A549 (cell line): ENCODE measurements at regions not wholly inside any gene's neighbourhood (a gene's known extent, or its start where the extent isn't known, plus 50 kb on each side); places are given as distances from the start of the nearest gene placed in this dataset.

ENCODE experiments used
- ATAC-seq, 2 experiments: fragments of 200-7000 bp in 1 of 2; fragments of >200 bp in 1 of 2; cut with Nextera tagmentation in 1 of 2; cut with Tn5 transposase in 1 of 2; 3 replicates each; pipeline versions ENCODE4 v1.8.0 to v1.9.1; 2018 to 2020; ENCODE audit warnings: mild to moderate bottlenecking in 1 of 2, moderate library complexity in 1 of 2
- CTCF ChIA-PET: fragments of 300-600 bp; sonication (Branson Sonifier 250); formaldehyde crosslinking; extraction: SDS; loops from one replicate; lab custom pipeline; 2021; ENCODE audit warnings: antibody characterized with exemption, inconsistent platforms; lab: Yijun Ruan, JAX
- POLR2A ChIA-PET: fragments of 350-600 bp; formaldehyde crosslinking; extraction: SDS; loops from one replicate; lab custom pipeline; 2021; ENCODE audit warnings: antibody characterized with exemption, inconsistent platforms; lab: Yijun Ruan, JAX
- DNase-seq, 2 experiments: peaks; one replicate each; pipeline versions ENCODE4 v3.0.0 to v3.0.0-alpha.2; 2011 to 2016; ENCODE audit warnings: low read depth in 1 of 2, low spot score in 1 of 2
- FAIRE-seq: peaks from 2 replicates; lab custom pipeline; 2011; peaks lifted over from hg19 to GRCh38; lab: Jason Lieb, UNC
- H3K27ac ChIP-seq, 2 experiments: fragments of >200 bp; sonication (Bioruptor Twin); formaldehyde crosslinking; 3 replicates each; pipeline ENCODE4 v1.5.1; 2016 to 2017
- H3K4me1 ChIP-seq: fragments of >200 bp; sonication (Bioruptor Twin); formaldehyde crosslinking; 3 replicates; pipeline ENCODE4 v1.6.1; 2016
- H3K4me2 ChIP-seq: fragments of >200 bp; sonication (Bioruptor Twin); formaldehyde crosslinking; 3 replicates; pipeline ENCODE4 v1.6.1; 2016
- H3K4me3 ChIP-seq: fragments of >200 bp; sonication (Bioruptor Twin); formaldehyde crosslinking; 3 replicates; pipeline ENCODE4 v1.5.1; 2016
- H3K9me3 ChIP-seq: fragments of >200 bp; sonication (Bioruptor Twin); formaldehyde crosslinking; 3 replicates; pipeline ENCODE4 v1.6.1; 2016
- BHLHE40 ChIP-seq: IDR thresholded peaks from 2 replicates; pipeline ENCODE4 v1.6.1; 2012; ENCODE audit warnings: low read depth, low read length, inconsistent platforms
- CBX2 ChIP-seq: fragments of 200-600 bp; sonication (generic); IDR thresholded peaks from 2 replicates; pipeline ENCODE4 v1.6.1; 2016; ENCODE audit warnings: low read depth, mild to moderate bottlenecking, borderline replicate concordance
- CBX8 ChIP-seq: fragments of 200-600 bp; sonication (generic); IDR thresholded peaks from 2 replicates; pipeline ENCODE4 v1.6.1; 2016
- CEBPB ChIP-seq, 2 experiments: fragments of >200 bp in 1 of 2; sonication (Bioruptor Twin) in 1 of 2; formaldehyde crosslinking in 1 of 2; IDR thresholded peaks; 2 replicates each; pipeline ENCODE4 v1.6.1; 2012 to 2016
- EHF ChIP-seq: fragments of 250-450 bp; sonication (Bioruptor Pico); IDR thresholded peaks from 2 replicates; pipeline ENCODE4 v1.5.0; 2020; ENCODE audit warnings: mild to moderate bottlenecking
- FOSB ChIP-seq: fragments of 250-450 bp; sonication (Bioruptor Pico); IDR thresholded peaks from 2 replicates; pipeline ENCODE4 v1.5.0; 2020; ENCODE audit warnings: mild to moderate bottlenecking, moderate library complexity
- FOSL2 ChIP-seq, 2 experiments: fragments of 450-650 bp in 1 of 2; fragments of >200 bp in 1 of 2; sonication (Bioruptor Twin) in 1 of 2; formaldehyde crosslinking; IDR thresholded peaks; 2 replicates each; pipeline versions ENCODE4 v1.5.0 to v1.6.1; 2016 to 2020; ENCODE audit warnings: mild to moderate bottlenecking in 1 of 2, moderate library complexity in 1 of 2
- HOXB13 ChIP-seq: fragments of 250-450 bp; sonication (Bioruptor Pico); IDR thresholded peaks from 2 replicates; pipeline ENCODE4 v1.5.0; 2020; ENCODE audit warnings: low read depth, mild to moderate bottlenecking, moderate library complexity
- JUN ChIP-seq, 2 experiments: fragments of >200 bp; sonication (Bioruptor Twin); formaldehyde crosslinking; IDR thresholded peaks; 2 replicates in 1 of 2; 3 replicates in 1 of 2; pipeline ENCODE4 v1.6.1; 2016 to 2017
- JUNB ChIP-seq: fragments of >200 bp; sonication (Bioruptor Twin); formaldehyde crosslinking; IDR thresholded peaks from 2 replicates; pipeline ENCODE4 v1.6.1; 2016
- MAFK ChIP-seq: fragments of 450-650 bp; IDR thresholded peaks from 2 replicates; pipeline ENCODE4 v1.6.1; 2014; ENCODE audit not compliant: partially characterized antibody
- MAZ ChIP-seq: fragments of 150-350 bp; IDR thresholded peaks from 2 replicates; pipeline ENCODE4 v1.6.1; 2014; ENCODE audit warnings: antibody characterized with exemption, low read depth, low read length, borderline replicate concordance
- MYC ChIP-seq: IDR thresholded peaks from 2 replicates; pipeline ENCODE4 v1.6.1; 2012; ENCODE audit warnings: mild to moderate bottlenecking, inconsistent platforms, low read length, improper control_type of control experiment, borderline replicate concordance
- NFE2L2 ChIP-seq: fragments of 150-350 bp; conservative IDR thresholded peaks from 2 replicates; pipeline ENCODE4 v1.6.1; 2014; ENCODE audit warnings: low read length
- PHF8 ChIP-seq: fragments of 200-600 bp; sonication (generic); IDR thresholded peaks from 2 replicates; pipeline ENCODE4 v1.6.1; 2016; ENCODE audit warnings: low read depth, mild to moderate bottlenecking, antibody characterized with exemption, moderate library complexity, borderline replicate concordance
- POLR2AphosphoS2 ChIP-seq: conservative IDR thresholded peaks from 2 replicates; pipeline ENCODE4 v1.6.1; 2012; ENCODE audit warnings: low read length, improper control_type of control experiment, inconsistent platforms
- SMC3 ChIP-seq: fragments of >200 bp; sonication (Bioruptor Twin); formaldehyde crosslinking; IDR thresholded peaks from 3 replicates; pipeline ENCODE4 v1.6.1; 2018; ENCODE audit warnings: inconsistent platforms
- SREBF2 ChIP-seq: fragments of 450-650 bp; IDR thresholded peaks from 2 replicates; pipeline ENCODE4 v1.6.1; 2014; ENCODE audit warnings: mild to moderate bottlenecking, moderate library complexity
- ZSCAN20 ChIP-seq: fragments of 250-450 bp; sonication (Bioruptor Pico); IDR thresholded peaks from 2 replicates; pipeline ENCODE4 v1.8.0; 2022; ENCODE audit warnings: mild to moderate bottlenecking, moderate library complexity
- WGBS: methylation state at CpG from one replicate; pipeline ENCODE4 v1.1.6; 2017; ENCODE audit errors: missing lambda C conversion rate; 5-methylcytosine and 5-hydroxymethylcytosine counted together
- TF ChIP-seq, protein P1 (sequence below): IDR thresholded peaks from 2 replicates; pipeline ENCODE4 v1.6.1; 2012; ENCODE audit warnings: low read depth, borderline replicate concordance
- TF ChIP-seq, protein P2 (sequence below): fragments of 450-650 bp; IDR thresholded peaks from 2 replicates; pipeline ENCODE4 v1.6.1; 2014; ENCODE audit warnings: antibody characterized with exemption
- TF ChIP-seq, protein P3 (sequence below): fragments of 250-450 bp; sonication (Bioruptor Pico); IDR thresholded peaks from 2 replicates; pipeline ENCODE4 v1.5.0; 2020; ENCODE audit warnings: low read depth, mild to moderate bottlenecking, moderate library complexity
- TF ChIP-seq, protein P4 (sequence below): fragments of >200 bp; sonication (Bioruptor Twin); formaldehyde crosslinking; IDR thresholded peaks from 2 replicates; pipeline ENCODE4 v1.6.1; 2016

DNA sequence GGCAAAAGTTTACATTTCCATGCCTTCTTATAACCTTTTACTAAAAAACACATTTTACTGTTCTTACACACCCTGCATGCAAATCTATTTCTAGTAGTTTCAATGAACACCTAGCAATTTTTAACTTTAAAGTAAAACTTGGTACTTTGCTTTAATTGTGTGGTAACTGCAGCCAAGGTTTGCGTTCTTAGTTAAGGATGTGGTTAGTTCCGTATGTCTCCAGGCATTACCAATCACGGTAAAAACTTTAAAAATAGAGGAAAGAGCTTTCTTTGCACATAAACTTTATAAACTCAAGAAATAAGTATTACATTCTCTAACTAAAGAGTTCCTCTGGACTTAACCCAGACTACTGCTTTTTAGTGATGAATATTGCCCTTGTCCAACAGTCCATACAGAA, 795.2 kb downstream of the SLC16A7 start:
- DNase-seq (no peak), FAIRE-seq (no peak)
- 63% methylated on average over 3 of the region's 3 CpGs for WGBS

DNA sequence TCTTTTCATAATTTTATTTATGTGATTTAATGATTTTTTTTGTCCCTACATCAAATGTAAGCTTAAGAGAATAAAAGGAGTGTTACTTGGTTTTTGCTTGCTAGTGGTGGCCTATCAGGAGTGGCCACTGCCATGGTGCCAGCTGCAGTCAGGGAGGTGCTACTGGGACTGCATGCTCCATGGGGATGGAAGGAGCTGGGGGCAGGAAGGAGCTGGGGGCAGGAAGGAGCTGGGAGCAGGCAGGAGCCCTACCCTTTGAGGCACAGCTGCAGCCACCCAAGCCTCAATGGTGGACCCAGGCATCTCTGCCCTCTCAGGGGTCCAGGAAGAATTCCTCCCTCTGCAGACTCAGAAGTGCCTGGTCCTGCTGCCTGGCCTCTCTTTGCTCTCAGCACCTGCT, 796.0 kb downstream of the SLC16A7 start:
- no peak overlapping the region for H3K27ac ChIP-seq
- ChIA-PET CTCF (no interaction called here), POLR2A (no interaction called here)
- H3K4me3 ChIP-seq = no peak overlapping the region
- no peaks in the 10 kb centered on the region for H3K4me1 ChIP-seq
- DNase-seq (no peak), FAIRE-seq (no peak), ATAC-seq (no peak)
- no peak for TF ChIP-seq SREBF2
- TF ChIP-seq, protein P1, sequence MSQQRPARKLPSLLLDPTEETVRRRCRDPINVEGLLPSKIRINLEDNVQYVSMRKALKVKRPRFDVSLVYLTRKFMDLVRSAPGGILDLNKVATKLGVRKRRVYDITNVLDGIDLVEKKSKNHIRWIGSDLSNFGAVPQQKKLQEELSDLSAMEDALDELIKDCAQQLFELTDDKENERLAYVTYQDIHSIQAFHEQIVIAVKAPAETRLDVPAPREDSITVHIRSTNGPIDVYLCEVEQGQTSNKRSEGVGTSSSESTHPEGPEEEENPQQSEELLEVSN = no peak
- H3K4me2 ChIP-seq = no peak overlapping the region
- no peaks in the 10 kb centered on the region for H3K9me3 ChIP-seq

More for the DNA sequence above, 795.2 kb downstream of the SLC16A7 start:
- no peak for TF ChIP-seq MAZ
- no peak for TF ChIP-seq SMC3
- no peak for TF ChIP-seq EHF (CRISPR knock-in tag)
- no peak for TF ChIP-seq BHLHE40
- no peak for TF ChIP-seq MYC
- TF ChIP-seq, protein P2, sequence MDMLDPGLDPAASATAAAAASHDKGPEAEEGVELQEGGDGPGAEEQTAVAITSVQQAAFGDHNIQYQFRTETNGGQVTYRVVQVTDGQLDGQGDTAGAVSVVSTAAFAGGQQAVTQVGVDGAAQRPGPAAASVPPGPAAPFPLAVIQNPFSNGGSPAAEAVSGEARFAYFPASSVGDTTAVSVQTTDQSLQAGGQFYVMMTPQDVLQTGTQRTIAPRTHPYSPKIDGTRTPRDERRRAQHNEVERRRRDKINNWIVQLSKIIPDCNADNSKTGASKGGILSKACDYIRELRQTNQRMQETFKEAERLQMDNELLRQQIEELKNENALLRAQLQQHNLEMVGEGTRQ = no peak
- no peak for TF ChIP-seq CEBPB (IDR thresholded peaks at IDR 0.05)
- TF ChIP-seq CBX2 = no peak
- TF ChIP-seq MAFK = no peak
- ChIA-PET POLR2A (no interaction called here), CTCF (no interaction called here)
- Histone ChIP-seq H3K9me3 (no peaks in the 10 kb centered on the region), H3K4me1 (no peaks in the 10 kb centered on the region), H3K4me3 (no peak overlapping the region), H3K4me2 (no peak overlapping the region), H3K27ac (no peak overlapping the region)
- no peak for ATAC-seq

DNA sequence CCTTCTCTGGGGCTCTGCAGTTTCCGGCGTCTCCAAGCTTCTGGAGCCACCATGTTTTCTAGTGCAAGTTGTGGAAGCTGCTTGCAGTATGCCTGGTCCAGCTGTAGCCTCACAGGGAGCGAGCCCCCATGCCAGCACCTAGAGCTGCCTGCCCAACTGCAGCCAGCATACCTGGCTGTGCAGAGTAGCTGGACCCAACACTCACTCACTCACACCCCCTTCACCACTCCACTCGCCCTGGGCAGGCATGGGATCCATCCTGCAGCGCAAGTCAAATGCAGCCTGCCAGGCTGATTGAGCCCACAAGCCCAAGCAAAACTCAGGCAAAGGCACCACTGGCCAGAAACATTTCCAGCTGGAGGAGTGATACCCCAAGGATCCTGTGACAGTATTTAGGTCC, 797.3 kb downstream of the SLC16A7 start:
- DNase-seq (no peak), ATAC-seq (no peak), FAIRE-seq (no peak)
- POLR2A ChIA-PET = no interaction called here
- Histone ChIP-seq H3K4me3 (no peak overlapping the region), H3K9me3 (no peaks in the 10 kb centered on the region), H3K4me2 (no peak overlapping the region), H3K27ac (no peak overlapping the region), H3K4me1 (no peaks in the 10 kb centered on the region)
- CTCF ChIA-PET = no interaction called here
- WGBS = 74% methylated on average over 4 of the region's 5 CpGs
- no peak for TF ChIP-seq SREBF2
- TF ChIP-seq, all 56 proteins: peak for 0

DNA sequence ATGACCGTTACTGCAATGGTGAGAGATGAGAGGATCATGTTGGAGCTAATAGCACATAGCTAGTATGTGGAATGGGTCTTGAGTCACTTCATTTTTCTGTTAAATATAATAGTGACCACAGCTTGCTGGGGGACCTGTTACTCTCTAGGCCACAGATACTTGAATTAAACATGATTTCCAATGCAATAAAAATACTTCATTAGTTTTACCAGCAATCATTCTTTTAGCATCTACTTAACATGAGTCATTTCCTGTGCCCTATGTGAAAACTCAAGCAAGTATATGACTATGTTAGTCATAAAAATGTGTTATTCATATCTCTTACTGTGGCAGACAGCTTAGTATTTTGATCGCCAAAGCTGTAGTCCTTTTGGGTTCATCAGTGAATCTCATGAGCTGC, 798.8 kb downstream of the SLC16A7 start:
- ChIA-PET CTCF (no interaction called here), POLR2A (no interaction called here)
- Histone ChIP-seq H3K27ac (no peak overlapping the region), H3K9me3 (no peaks in the 10 kb centered on the region), H3K4me1 (no peaks in the 10 kb centered on the region), H3K4me2 (no peak overlapping the region), H3K4me3 (no peak overlapping the region)
- WGBS = 34% methylated on average over 2 of the region's 2 CpGs
- no peak for TF ChIP-seq CBX8
- FAIRE-seq = no peak
- DNase-seq = no peak
- ATAC-seq = no peak

DNA sequence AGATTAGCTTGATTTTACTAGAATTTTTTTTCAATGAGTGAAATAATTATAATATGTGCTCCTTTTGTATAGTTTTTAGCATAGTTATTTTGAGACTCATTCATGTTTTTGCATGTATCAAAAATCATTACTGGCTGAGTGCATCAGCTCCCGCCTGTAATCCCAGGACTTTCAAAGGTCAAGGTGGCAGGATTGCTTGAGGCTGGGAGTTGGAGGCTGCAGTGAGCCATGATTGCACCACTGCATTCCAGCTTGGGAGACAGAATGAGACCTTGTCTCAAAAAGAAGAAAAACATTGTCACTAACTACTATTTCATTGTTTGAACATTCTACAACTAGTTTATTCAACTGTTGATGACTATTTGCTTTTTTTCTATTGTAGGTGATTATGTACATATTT, 802.7 kb downstream of the SLC16A7 start:
- DNase-seq (no peak), FAIRE-seq (no peak), ATAC-seq (no peak)
- TF ChIP-seq FOSL2 (IDR thresholded peaks at IDR 0.05) (no peak), FOSL2 (CRISPR knock-in tag; IDR thresholded peaks at IDR 0.05) (no peak), HOXB13 (CRISPR knock-in tag) (no peak), CBX2 (no peak), MAZ (no peak), BHLHE40 (no peak), JUN (IDR thresholded peaks at IDR 0.05) (no peak), JUNB (no peak), POLR2AphosphoS2 (no peak), FOSB (CRISPR knock-in tag) (no peak), ZSCAN20 (CRISPR knock-in tag) (no peak), NFE2L2 (no peak), PHF8 (no peak)
- TF ChIP-seq, protein P3, sequence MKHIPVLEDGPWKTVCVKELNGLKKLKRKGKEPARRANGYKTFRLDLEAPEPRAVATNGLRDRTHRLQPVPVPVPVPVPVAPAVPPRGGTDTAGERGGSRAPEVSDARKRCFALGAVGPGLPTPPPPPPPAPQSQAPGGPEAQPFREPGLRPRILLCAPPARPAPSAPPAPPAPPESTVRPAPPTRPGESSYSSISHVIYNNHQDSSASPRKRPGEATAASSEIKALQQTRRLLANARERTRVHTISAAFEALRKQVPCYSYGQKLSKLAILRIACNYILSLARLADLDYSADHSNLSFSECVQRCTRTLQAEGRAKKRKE (CRISPR knock-in tag) = no peak
- TF ChIP-seq, protein P4, sequence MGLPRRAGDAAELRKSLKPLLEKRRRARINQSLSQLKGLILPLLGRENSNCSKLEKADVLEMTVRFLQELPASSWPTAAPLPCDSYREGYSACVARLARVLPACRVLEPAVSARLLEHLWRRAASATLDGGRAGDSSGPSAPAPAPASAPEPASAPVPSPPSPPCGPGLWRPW = no peak
- H3K4me1 ChIP-seq = no peaks in the 10 kb centered on the region
- CTCF ChIA-PET = no interaction called here
- POLR2A ChIA-PET = no interaction called here
- H3K4me3 ChIP-seq = no peak overlapping the region
- H3K4me2 ChIP-seq = no peak overlapping the region
- H3K9me3 ChIP-seq = no peaks in the 10 kb centered on the region
- no peak overlapping the region for H3K27ac ChIP-seq
- 67% methylated on average over 1 of the region's 1 CpG for WGBS
